GM23248 (cell line): ENCODE measurements at regions not wholly inside any gene's neighbourhood (a gene's known extent, or its start where the extent isn't known, plus 50 kb on each side); places are given as distances from the start of the nearest gene placed in this dataset.

Source experiments
- EZH2 ChIP-seq: fragments of 200-600 bp; sonication (generic); IDR thresholded peaks from 2 replicates; pipeline ENCODE4 v1.6.1; 2018; ENCODE audit warnings: antibody characterized with exemption, mild to moderate bottlenecking; ENCODE audit not compliant: insufficient read depth, poor library complexity, severe bottlenecking
- EZH2phosphoT487 ChIP-seq: fragments of 200-600 bp; sonication (generic); IDR thresholded peaks from 2 replicates; pipeline ENCODE4 v1.6.1; 2018; ENCODE audit warnings: antibody characterized with exemption, moderate library complexity, mild to moderate bottlenecking, low read depth; ENCODE audit not compliant: insufficient read depth

GRCh38 chr3:75242012-75242735 is 422.0 kb upstream of the FRG2C start:
- TF ChIP-seq EZH2phosphoT487 = no peak
- no peak for TF ChIP-seq EZH2
